RWPE1 (cell line): ENCODE measurements at regions not wholly inside any gene's neighbourhood (a gene's known extent, or its start where the extent isn't known, plus 50 kb on each side); places are given as distances from the start of the nearest gene placed in this dataset.
"Not testable (repeated sequence)": the region's sequence is repeated elsewhere in the genome, so short reads cannot be mapped to it uniquely, and the experiment has no call there.

Experiments used
- CTCF ChIA-PET: fragments of 350-600 bp; sonication (Branson Sonifier 250); formaldehyde crosslinking; extraction: SDS; loops from one replicate; lab custom pipeline; 2021; lab: Yijun Ruan, JAX
- POLR2A ChIA-PET: fragments of 400-600 bp; formaldehyde crosslinking; extraction: SDS; loops from one replicate; lab custom pipeline; 2020; ENCODE audit warnings: antibody characterized with exemption; ENCODE audit not compliant: low non-redundant PET; lab: Yijun Ruan, JAX
- DNase-seq: peaks from one replicate; pipeline ENCODE4 v3.0.0; 2012; ENCODE audit warnings: low spot score
- H3K27ac ChIP-seq: fragments of 450-650 bp; 2 replicates; pipeline ENCODE4 v1.5.1; 2017
- CTCF ChIP-seq: fragments of 450-650 bp; conservative IDR thresholded peaks from 2 replicates; pipeline ENCODE4 v1.5.1; 2017; ENCODE audit warnings: low read depth, mild to moderate bottlenecking

GRCh38 chr5:124111886-124112285 lies 599.9 kb downstream of the CSNK1G3 start:
- no peak for TF ChIP-seq CTCF
- no peak overlapping the region for H3K27ac ChIP-seq
- POLR2A ChIA-PET = no interaction called here
- CTCF ChIA-PET = no interaction called here
- peak; percentile 58 for DNase-seq

DNA sequence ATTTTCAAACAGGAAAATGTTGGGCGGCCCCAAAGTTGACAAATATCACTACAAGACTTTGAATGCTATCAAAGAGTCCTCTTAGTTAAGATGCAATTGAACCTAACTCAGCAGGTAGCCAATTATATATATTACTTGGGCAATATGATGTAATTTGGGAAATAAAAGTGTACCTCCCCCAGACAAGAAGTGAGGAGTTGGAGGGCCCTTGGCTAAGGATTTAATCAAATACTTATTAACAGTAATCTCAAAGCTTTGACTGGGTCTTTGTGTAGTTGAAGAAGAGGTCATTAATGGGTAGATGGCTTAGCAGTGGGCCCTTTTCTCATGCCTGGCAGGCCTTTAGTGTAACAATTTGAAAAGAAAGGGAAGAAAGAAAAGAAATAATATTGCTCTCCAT lies 599.0 kb downstream of the CSNK1G3 start:
- ChIA-PET CTCF (no interaction called here), POLR2A (no interaction called here)
- TF ChIP-seq CTCF = no peak
- H3K27ac ChIP-seq = no peak overlapping the region
- DNase-seq = no peak

DNA sequence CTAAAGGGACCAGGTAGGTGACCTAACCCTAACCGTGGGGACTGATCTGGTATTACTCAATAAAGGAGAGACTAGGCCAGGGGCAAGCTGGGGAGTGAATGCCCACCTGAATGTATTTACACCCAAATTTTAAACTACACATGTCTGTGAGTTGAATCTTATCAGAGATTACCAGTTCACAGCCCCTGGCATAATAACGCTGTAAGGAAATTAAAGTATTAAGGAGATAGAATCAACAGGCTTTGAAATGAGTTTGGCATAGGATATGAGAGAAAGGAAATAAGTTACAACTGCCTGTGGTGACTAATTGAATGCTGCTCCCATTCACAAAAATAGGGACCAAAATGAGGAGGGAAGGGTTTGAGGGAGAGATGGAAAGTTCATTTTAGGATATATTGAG lies 593.3 kb downstream of the CSNK1G3 start:
- TF ChIP-seq CTCF = no peak
- CTCF ChIA-PET = no interaction called here

DNA sequence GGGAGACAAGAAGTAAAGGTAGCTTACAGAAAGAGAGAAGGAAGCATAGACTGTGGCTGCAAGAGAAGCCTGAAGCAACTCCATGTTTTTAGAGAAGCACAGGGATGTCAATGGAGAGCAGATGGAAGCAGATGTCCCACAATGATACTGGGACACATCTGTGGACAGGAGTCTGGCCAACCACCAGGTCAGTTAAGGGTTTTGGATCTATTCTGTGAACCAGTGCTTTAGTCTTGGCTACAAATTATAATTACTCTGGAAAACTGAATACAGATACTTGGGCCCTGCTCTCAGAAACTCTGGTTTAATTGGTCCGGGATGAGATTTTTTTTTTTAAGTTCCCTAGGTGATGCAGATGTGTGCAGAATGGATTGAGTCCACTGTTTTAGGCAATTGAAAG lies 592.8 kb downstream of the CSNK1G3 start:
- ChIA-PET POLR2A (no interaction called here), CTCF (no interaction called here)
- DNase-seq = no peak
- H3K27ac ChIP-seq = no peak overlapping the region
- TF ChIP-seq CTCF = no peak

More for the DNA sequence above, 593.3 kb downstream of the CSNK1G3 start:
- no peak for DNase-seq
- no peak overlapping the region for H3K27ac ChIP-seq
- POLR2A ChIA-PET = no interaction called here

- DNase-seq = no peak
- no peak overlapping the region for H3K27ac ChIP-seq
- ChIA-PET CTCF (no interaction called here), POLR2A (no interaction called here)
- no peak for TF ChIP-seq CTCF
These were observed 592.4 kb downstream of the CSNK1G3 start for GRCh38 chr5:124104344-124104743.

DNA sequence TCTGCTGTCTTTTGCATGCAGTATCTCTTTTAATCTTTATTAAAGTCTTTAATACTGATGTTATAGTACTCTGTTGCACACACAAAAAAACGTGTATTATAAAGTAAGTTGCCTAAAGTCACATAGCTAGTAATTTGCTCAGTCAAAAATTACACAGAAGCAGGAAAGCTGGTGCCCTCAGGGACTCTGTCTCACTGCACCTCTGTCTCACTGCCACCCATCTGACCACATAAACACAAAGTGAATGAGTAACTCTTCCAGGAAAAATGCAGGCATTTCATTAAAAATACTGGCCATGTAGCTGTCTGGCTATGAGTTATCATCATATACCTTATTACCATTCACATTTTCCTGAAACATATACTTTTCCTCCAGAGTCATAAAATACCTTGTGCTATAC lies 591.7 kb downstream of the CSNK1G3 start:
- peak; percentile 34 for DNase-seq
- ChIA-PET POLR2A (no interaction called here), CTCF (interaction anchor here (0.6 to 0.7 kb wide), 3 partner anchors 42 to 464 kb away, joined by 4 to 9 read pairs (median 4); no protein-coding TSS in a partner anchor)
- H3K27ac ChIP-seq = no peak overlapping the region
- TF ChIP-seq CTCF = no peak

DNA sequence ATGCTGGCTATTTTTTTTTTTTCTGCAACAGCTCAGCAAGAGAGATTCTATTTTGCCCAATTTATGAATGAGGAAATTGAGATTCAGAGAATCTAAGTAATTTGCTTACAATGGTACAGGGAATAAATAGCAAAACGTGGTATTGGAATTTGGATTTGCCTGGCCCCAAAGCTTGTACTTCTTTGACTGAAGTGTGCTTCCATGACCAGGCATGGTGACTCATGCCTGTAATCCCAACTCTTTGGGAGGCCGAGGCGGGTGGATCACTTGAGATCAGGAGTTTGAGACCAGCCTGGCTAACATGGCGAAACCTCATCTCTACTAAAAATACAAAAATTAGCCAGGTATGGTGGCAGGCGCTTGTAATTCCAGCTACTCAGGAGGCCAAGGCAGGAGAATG lies 591.1 kb downstream of the CSNK1G3 start:
- ChIA-PET CTCF (interaction anchor here (0.6 to 0.7 kb wide), 2 partner anchors 42 to 390 kb away, joined by 3 to 4 read pairs; no protein-coding TSS in a partner anchor), POLR2A (interaction anchor here (0.6 kb wide), 1 partner anchor 11 kb away, joined by 3 read pairs; no protein-coding TSS in a partner anchor)
- H3K27ac ChIP-seq, DNase-seq: not testable (repeated sequence)
